Cardiac muscle cell (in vitro differentiated cells and primary cell): ENCODE measurements at regions not wholly inside any gene's neighbourhood (a gene's known extent, or its start where the extent isn't known, plus 50 kb on each side); places are given as distances from the start of the nearest gene placed in this dataset.

Experiments used
- DNase-seq, 2 donors: peaks; one replicate each; pipeline versions ENCODE4 v3.0.0 to v3.0.0-alpha.2; 2010 to 2017; ENCODE audit warnings: low read depth in 1 of 2, low spot score in 1 of 2
- H3K27ac ChIP-seq: fragments of 200-600 bp; sonication (generic); 2 replicates; pipeline ENCODE4 v1.5.1; 2016
- H3K27me3 ChIP-seq: fragments of 200-600 bp; sonication (generic); 2 replicates; pipeline ENCODE4 v1.6.0; 2016; ENCODE audit warnings: control low read depth
- H3K36me3 ChIP-seq: fragments of 200-600 bp; sonication (generic); 2 replicates; pipeline ENCODE4 v1.5.1; 2016; ENCODE audit warnings: control low read depth
- H3K4me1 ChIP-seq: fragments of 200-600 bp; sonication (generic); 2 replicates; pipeline ENCODE4 v1.8.1; 2017; ENCODE audit warnings: low read depth, mild to moderate bottlenecking, mixed run types
- H3K4me3 ChIP-seq: fragments of 200-600 bp; sonication (generic); 2 replicates; pipeline ENCODE4 v1.5.1; 2016; ENCODE audit warnings: mild to moderate bottlenecking
- H3K9me3 ChIP-seq: fragments of 200-600 bp; sonication (generic); 2 replicates; pipeline ENCODE4 v1.5.1; 2017; ENCODE audit warnings: low read depth, mild to moderate bottlenecking, control low read depth
- TF ChIP-seq, protein P1 (sequence below): IDR thresholded peaks from 2 replicates; pipeline ENCODE4 v1.5.1; 2012; ENCODE audit warnings: low read depth, mild to moderate bottlenecking, low read length

DNA sequence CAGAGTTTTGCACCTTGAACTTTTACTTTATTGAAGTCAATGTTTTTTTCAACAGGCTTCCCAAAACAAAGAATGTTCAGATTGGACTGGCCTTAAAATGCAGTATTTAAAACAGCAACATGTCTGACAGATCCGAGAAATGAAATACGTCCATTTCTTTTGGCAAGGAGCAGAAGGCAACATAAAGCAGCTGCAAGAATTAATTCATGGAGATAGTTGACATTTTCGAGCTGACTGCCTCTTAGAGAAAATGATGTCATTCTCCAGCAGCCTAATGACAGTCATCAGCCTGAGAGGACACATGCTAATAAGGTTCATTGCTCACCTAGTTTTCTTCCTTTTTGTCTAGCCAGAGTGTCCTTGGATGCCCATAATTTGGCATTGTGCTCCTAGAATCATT is 232.2 kb upstream of the SEMA6A start:
- DNase-seq: no peak
- TF ChIP-seq, protein P1, sequence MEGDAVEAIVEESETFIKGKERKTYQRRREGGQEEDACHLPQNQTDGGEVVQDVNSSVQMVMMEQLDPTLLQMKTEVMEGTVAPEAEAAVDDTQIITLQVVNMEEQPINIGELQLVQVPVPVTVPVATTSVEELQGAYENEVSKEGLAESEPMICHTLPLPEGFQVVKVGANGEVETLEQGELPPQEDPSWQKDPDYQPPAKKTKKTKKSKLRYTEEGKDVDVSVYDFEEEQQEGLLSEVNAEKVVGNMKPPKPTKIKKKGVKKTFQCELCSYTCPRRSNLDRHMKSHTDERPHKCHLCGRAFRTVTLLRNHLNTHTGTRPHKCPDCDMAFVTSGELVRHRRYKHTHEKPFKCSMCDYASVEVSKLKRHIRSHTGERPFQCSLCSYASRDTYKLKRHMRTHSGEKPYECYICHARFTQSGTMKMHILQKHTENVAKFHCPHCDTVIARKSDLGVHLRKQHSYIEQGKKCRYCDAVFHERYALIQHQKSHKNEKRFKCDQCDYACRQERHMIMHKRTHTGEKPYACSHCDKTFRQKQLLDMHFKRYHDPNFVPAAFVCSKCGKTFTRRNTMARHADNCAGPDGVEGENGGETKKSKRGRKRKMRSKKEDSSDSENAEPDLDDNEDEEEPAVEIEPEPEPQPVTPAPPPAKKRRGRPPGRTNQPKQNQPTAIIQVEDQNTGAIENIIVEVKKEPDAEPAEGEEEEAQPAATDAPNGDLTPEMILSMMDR: no peak

DNA sequence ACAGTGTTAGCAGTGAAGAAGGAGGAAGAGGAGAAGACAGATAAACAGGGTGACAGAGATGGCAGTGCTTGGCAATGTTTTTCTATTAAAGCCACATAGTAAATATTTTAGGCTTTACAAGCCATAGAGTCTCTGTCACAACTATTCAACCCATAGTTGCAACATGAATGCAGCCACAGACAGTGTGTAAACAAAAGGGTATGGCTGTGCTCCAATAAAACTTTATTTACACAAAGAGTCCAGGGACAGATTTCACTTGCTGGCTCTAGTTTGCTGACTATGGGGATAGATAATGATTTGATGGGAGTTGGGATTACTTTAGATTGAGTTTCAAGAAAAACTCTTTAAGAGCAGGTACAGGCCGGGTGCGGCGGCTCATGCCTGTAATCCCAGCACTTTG is 224.8 kb upstream of the SEMA6A start:
- Histone ChIP-seq H3K36me3 (no peaks in the 10 kb centered on the region), H3K27me3 (no peaks in the 10 kb centered on the region), H3K27ac (no peak overlapping the region), H3K9me3 (no peaks in the 10 kb centered on the region), H3K4me1 (peaks cover 6% of the 10 kb centered on the region), H3K4me3 (no peak overlapping the region)
- TF ChIP-seq, protein P1: no peak
- no peak for DNase-seq

More for the DNA sequence above, 232.2 kb upstream of the SEMA6A start:
- Histone ChIP-seq H3K27ac (no peak overlapping the region), H3K36me3 (no peaks in the 10 kb centered on the region), H3K4me1 (no peaks in the 10 kb centered on the region), H3K4me3 (no peak overlapping the region), H3K27me3 (no peaks in the 10 kb centered on the region), H3K9me3 (no peaks in the 10 kb centered on the region)

DNA sequence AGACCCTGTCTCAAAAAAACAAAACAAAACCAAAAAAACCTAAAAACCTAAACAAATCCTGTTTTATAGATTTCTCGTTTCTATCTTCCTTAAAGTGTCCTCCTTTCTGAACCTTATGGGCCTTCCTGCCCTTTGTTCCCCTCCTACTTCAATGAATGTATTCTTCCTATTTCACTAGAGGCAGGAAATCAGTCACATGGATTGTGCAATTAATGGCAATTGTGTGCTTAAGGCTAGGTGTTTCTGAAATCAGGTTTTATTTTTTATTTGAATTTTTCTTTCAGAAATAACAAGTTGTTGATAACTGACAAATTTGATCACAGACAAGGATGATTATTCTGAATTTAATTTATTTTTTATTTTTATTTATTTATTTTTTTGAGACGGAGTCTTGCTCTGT is 220.6 kb upstream of the SEMA6A start:
- no peak for DNase-seq
- peaks cover 6% of the 10 kb centered on the region for H3K4me1 ChIP-seq
- no peak overlapping the region for H3K4me3 ChIP-seq
- TF ChIP-seq, protein P1: no peak
- H3K36me3 ChIP-seq: no peaks in the 10 kb centered on the region
- H3K27me3 ChIP-seq: no peaks in the 10 kb centered on the region
- H3K27ac ChIP-seq: no peak overlapping the region
- H3K9me3 ChIP-seq: no peaks in the 10 kb centered on the region

DNA sequence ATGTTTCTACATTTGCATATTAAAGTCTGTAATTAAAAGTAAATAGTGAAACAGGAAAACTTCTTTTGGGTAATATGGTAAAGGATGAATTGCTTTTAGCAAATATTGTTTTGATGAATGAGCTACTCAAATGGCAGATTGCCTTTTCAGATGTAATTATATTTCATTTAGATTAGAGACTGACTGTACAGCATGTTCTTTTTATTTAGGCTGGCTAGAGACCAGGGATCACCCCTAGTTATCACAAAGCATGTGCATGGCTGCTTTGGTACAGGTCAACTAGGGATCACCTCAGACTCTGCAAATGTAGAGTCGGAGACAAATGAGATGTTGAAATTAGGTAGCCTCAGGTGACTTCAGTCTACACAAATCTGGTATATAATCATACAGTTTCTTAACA is 214.9 kb upstream of the SEMA6A start:
- no peak overlapping the region for H3K4me3 ChIP-seq
- H3K36me3 ChIP-seq: no peaks in the 10 kb centered on the region
- no peaks in the 10 kb centered on the region for H3K9me3 ChIP-seq
- TF ChIP-seq, protein P1: no peak
- DNase-seq: no peak
- H3K27ac ChIP-seq: no peak overlapping the region
- H3K27me3 ChIP-seq: no peaks in the 10 kb centered on the region
- H3K4me1 ChIP-seq: no peaks in the 10 kb centered on the region

DNA sequence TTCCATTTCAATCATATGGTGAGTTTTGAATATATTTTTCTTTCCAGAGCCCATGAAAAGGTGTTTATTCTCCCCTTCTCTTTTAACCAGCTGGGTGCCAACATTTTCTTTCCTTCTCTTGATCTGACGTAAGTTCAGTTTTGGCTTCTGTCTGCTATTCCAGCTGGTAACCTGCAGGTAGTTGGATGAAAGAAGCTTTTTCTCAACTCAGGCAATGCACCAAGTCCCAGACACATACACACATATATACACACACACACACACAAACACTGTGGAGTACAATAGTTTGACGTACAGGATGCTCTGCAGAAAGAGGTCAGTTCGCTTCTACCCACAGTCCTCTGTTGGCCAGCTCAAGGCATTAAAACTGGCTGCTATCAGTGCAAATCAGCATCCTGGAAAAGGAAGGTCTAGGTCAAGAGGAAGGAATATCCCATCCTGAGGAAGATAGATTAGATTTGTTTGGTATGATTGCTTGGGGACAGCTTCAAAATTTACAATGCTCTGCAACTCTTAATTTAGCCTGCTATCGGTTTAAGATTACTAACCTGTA is 214.3 kb upstream of the SEMA6A start:
- DNase-seq: no peak
- H3K27ac ChIP-seq: no peak overlapping the region
- TF ChIP-seq, protein P1: no peak
- no peaks in the 10 kb centered on the region for H3K27me3 ChIP-seq
- H3K9me3 ChIP-seq: no peaks in the 10 kb centered on the region
- no peaks in the 10 kb centered on the region for H3K4me1 ChIP-seq
- H3K36me3 ChIP-seq: no peaks in the 10 kb centered on the region
- no peak overlapping the region for H3K4me3 ChIP-seq

DNA sequence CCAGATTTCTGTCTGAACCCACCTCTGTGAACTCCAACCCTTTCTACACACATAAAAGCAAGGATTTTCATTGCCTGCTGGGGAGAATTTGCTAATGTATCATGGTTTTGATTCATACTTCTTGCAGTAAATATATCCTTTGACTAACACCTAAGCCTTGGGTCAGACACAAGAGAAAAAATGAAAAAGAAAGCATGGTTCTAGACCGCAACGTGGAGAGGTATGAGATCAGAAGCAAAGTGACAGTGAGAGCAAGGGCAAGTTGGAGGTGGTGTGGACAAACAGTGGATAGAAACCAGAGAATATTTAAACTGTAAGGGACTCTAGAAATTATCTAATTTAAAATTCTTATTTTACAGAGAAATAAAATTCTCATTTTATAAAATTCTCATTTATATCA is 212.9 kb upstream of the SEMA6A start:
- Histone ChIP-seq H3K9me3 (no peaks in the 10 kb centered on the region), H3K27ac (no peak overlapping the region)
- no peak for DNase-seq

More for the DNA sequence above, 212.9 kb upstream of the SEMA6A start:
- no peaks in the 10 kb centered on the region for H3K27me3 ChIP-seq
- H3K4me1 ChIP-seq: no peaks in the 10 kb centered on the region
- H3K36me3 ChIP-seq: no peaks in the 10 kb centered on the region
- TF ChIP-seq, protein P1: no peak
- no peak overlapping the region for H3K4me3 ChIP-seq
